DOHH2 (cell line): ENCODE measurements at regions not wholly inside any gene's neighbourhood (a gene's known extent, or its start where the extent isn't known, plus 50 kb on each side); places are given as distances from the start of the nearest gene placed in this dataset.

ENCODE experiments used
- CTCF ChIP-seq: fragments of 200-600 bp; sonication (generic); IDR thresholded peaks from one replicate; pipeline ENCODE4 v1.5.1; 2014; ENCODE audit warnings: antibody characterized with exemption, mild to moderate bottlenecking, low read depth, low read length; ENCODE audit not compliant: poor library complexity, severe bottlenecking
- EZH2phosphoT487 ChIP-seq: fragments of 200-600 bp; sonication (generic); IDR thresholded peaks from 2 replicates; pipeline ENCODE4 v1.6.1; 2017; ENCODE audit warnings: borderline replicate concordance, mild to moderate bottlenecking, antibody characterized with exemption, low read length, moderate library complexity, mixed read lengths

- no peak for TF ChIP-seq EZH2phosphoT487
- TF ChIP-seq CTCF: no peak
Measured at GRCh38 chr3:127141921-127142730, 50.8 kb upstream of the PRR23E start.
